GM19395 (cell line): ENCODE measurements at regions not wholly inside any gene's neighbourhood (a gene's known extent, or its start where the extent isn't known, plus 50 kb on each side); places are given as distances from the start of the nearest gene placed in this dataset.
"Not testable (repeated sequence)": the region's sequence is repeated elsewhere in the genome, so short reads cannot be mapped to it uniquely, and the experiment has no call there.

Experiments
- ATAC-seq: cut with Tn5 transposase; IDR thresholded peaks from one replicate; pipeline ENCODE4 v1.9.1; 2021; ENCODE audit warnings: mild to moderate bottlenecking, moderate library complexity; ENCODE audit not compliant: unreplicated experiment

DNA sequence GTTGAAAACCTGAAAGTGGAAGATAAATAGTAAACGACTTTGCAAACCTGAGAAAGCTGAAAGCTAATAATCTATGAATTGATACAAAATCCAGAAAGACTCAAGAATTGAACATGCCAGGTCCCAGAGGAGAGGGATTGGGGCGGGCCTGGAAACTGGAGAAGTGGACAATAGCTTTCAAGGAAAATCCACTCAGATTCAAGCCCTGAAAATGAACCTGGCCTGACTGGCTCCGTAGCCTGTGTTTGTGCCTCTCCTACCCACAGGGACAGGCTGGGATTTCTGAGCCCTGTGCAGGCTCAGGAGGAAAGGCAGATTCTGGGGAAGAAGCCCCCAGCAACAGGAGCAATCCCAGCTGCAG is 274.8 kb upstream of the HS6ST1 start:
- no peak for ATAC-seq

DNA sequence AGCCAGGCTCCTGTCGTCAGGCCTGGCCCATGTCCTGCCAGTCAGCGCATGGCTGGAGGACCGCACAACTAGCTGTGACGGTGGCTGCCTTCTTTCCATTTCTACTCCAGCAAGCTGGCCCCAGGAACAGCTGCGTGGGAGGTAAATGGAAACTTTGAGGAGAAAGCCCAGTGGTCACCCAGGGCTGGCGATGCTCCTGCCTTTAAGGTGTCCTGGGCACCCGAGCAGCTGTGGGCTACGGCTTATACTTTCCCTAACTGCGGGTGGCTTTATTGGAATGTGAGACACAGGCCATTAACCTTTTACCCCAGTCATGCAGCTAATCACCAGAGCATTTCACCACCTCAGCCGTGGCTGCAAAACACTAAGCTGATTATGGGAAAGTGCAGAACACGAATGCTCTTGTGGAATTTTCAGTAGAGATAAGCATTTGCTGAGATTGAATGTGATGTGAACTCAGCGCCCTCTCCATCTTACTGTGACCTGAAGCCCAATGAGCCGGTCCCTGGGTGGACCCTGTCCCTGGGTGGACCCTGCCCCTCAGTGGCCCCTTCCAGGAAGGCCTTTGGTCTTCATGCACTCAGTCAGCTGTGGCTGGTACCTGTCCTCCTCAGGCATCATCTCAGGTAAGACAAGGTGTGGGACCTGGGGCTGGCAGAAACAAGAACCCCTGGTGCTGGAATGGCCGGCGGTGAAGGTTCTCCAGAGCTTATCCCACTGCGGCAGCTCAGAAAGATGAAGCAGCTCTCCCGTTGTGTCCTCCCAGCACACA is 275.4 kb upstream of the HS6ST1 start:
- no peak for ATAC-seq

DNA sequence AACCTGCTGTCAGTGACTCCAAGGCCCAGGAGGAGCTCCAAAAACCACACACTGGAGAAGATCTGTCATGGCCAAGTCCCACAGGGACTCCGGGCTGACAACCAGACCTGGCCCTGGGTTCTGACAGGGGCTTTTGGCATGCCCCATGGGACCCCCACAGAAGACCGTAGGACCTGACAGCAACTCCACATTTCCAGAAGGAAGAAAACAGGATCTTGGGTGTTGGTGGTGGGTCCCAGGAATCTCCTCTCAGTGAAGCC is 275.9 kb upstream of the HS6ST1 start:
- ATAC-seq = no peak

GRCh38 chr2:128594953-128595677 is 276.4 kb upstream of the HS6ST1 start:
- ATAC-seq = no peak

DNA sequence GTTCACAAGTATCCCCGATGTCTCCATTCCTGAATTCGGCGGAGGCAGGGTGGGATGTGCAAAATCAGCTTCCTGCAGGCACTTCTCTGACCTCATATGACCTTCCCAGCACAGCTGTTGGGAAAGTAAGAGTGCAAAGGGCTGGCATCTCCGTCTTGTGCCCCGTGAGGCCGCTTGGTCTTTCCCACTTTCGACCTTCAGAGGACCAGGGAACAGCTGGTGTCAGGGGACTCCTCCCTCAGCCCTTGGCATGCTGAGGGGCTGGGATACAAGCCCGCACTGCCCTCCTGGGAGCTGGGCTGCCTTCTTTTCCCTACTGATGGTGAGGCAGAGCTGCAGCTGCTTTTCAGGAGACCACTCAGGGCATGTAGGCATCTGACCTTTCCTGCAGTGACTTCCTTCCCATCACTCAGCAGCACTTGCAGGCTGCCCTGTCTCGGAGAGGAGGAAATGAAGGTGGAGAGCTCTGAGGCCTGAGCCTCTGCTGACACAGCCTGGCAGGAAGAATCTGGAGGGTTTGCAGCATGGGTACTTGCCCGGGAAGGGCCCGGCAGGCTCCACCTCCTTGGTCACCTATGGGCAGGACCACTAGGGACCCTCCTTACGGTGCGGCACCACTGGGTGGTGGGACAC is 277.2 kb upstream of the HS6ST1 start:
- ATAC-seq = no peak

DNA sequence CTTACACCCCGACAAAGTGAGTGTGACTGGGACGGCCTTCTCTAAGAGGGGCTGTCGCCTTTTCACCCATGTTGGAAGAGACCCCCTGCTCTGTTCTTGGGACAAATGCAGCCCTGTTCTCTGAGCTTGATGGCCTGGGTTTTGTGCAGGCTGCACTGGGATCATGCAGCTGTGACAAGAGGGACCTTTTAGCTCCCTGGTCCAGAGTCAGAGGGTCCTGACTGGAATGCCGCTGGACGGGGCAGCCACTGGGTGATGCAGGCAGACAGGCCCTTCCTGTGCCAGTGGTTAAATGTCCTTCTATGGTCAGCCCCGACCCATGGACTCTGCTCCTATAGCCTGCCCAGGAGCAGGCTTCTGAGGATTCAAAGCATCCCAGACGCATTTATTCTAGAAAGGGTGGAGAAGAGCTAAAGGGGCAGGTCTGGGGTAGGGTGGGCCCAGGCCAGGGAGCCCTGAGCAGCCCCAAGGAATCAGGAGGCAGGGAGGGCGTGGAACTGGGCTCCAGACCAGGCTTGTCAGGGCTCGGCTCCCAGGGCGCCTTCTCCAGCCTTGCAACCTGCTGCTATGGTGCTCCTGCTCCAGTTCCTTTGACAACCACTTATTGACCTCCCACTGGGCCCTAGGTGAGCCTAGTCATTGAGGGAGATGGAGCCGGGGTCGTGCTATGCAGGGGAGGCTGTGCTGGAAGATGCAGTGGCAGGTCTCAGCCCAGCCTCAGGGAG is 277.9 kb upstream of the HS6ST1 start:
- no peak for ATAC-seq

DNA sequence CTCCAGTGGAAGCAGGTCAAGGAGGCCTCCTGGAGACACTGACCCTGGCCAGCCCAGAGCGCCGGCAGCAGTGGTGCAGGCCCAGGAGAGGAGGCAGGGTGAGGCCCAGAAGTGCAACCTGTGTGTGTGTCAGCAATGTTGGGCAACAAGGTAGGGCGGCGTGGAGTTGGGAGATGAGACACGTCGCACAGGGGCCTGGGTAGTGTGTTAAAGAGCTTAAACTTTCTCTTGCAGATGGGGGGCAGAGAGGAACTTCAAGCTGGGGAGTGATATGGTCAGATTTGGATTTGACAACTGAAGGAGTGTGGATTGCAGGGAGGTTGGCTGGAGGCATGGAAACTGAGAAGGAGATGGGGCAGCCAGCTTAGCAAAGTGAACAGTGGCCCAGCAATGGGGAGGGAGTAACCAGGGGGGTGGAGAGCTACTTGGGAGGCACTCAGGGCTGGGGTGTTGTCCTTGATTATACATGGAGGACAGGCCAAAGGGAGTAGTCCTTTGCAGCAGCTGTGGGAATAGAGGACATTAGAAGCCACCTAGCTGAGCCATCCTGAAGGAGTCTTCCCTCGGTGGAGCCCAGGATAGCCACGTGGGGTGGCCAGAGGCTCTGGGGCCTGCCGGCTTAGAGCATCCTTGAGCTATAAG is 278.6 kb upstream of the HS6ST1 start:
- no peak for ATAC-seq

DNA sequence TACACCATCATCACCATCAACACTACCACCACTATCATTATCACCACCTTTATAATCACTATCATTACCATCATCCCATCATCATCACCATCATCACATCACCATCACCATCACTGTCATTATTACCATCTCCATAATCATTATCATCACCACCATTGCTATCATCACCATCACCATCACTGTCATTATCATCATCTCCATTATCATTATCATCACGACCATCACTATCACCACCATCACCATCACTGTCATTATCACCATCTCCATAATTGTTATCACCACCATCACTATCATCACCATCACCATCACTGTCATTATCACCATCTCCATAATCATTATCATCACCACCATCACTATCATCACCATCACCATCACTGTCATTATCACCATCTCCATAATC is 279.6 kb upstream of the HS6ST1 start:
- ATAC-seq = not testable (repeated sequence)

DNA sequence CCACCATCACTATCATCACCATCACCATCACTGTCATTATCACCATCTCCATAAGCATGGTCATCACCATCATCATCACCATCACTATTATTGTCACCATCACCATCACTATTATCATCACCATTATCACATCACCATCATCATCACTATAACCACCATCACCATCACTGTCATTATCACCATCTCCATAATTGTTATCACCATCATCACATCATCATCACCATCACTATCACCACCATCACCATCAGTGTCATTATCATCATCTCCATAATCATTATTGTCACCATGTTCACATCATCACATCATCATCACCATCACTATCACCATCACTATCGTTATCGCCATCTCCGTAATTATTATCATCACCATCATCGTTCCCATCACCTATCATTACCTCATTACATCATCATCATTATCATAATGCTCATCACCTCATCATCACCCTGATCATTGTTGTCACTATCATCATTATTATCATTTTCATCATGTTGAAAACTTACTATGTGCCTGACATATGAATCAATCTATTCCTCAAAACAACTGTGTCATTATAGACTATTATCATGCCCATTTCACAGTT is 280.3 kb upstream of the HS6ST1 start:
- ATAC-seq = no peak

GRCh38 chr2:128599700-128600099 is 281.0 kb upstream of the HS6ST1 start:
- ATAC-seq = no peak

GRCh38 chr2:128600581-128601297 is 282.1 kb upstream of the HS6ST1 start:
- ATAC-seq = no peak

- ATAC-seq = no peak
These were observed 282.8 kb upstream of the HS6ST1 start for GRCh38 chr2:128601298-128602037.

GRCh38 chr2:128602038-128602698 is 283.5 kb upstream of the HS6ST1 start:
- ATAC-seq = no peak

GRCh38 chr2:128602699-128603101 is 284.0 kb upstream of the HS6ST1 start:
- ATAC-seq = no peak

DNA sequence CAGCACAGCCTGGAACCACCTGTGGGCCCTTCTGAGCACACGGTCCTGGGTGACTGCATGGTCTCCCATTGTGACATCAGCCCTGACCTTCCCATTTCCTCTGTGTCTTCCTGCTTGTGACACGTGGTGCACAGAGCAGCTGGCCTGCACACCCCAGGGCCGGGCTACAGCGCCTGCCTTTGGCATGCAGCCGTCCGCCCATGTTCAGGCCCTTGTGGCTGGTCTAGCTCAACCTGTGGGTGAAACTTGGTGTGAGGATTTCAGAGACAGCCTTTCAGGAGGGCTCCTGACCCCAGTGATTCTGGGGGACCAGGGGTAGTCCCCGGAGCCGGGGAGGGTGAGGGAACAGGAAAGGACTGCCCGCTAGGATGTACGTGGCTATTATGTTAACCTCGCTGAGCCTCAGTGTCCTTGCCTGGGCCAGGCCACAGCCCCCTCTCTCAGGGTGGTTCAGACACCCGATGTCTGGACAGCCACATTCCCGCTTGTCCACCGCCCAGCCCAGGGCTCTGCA is 284.8 kb upstream of the HS6ST1 start:
- no peak for ATAC-seq

GRCh38 chr2:128604045-128604444 is 285.4 kb upstream of the HS6ST1 start:
- no peak for ATAC-seq

DNA sequence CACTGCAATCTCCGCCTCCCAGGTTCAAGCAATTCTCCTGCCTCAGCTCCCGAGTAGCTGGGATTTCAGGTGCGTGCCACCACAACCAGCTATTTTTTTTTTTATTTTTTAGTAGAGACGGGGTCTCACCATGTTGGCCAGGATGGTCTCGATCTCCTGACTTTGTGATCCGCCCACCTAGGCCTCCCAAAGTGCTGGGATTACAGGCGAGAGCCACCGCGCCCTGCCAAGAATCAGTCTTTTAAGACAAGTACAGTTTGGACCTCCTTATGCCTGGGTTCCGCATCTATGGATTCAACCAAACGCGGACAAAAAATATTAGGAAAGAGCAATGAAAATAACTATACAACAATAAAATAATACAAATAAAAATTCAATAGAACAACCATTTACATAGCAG is 285.9 kb upstream of the HS6ST1 start:
- not testable (repeated sequence) for ATAC-seq

GRCh38 chr2:128605421-128605820 is 286.8 kb upstream of the HS6ST1 start:
- ATAC-seq = no peak

GRCh38 chr2:128605931-128606330 is 287.3 kb upstream of the HS6ST1 start:
- ATAC-seq = no peak
